ENCODE measurements at regions not wholly inside any gene's neighbourhood (a gene's known extent, or its start where the extent isn't known, plus 50 kb on each side); places are given as distances from the start of the nearest gene placed in this dataset.
"Not testable (repeated sequence)": the region's sequence is repeated elsewhere in the genome, so short reads cannot be mapped to it uniquely, and the experiment has no call there.

DNA sequence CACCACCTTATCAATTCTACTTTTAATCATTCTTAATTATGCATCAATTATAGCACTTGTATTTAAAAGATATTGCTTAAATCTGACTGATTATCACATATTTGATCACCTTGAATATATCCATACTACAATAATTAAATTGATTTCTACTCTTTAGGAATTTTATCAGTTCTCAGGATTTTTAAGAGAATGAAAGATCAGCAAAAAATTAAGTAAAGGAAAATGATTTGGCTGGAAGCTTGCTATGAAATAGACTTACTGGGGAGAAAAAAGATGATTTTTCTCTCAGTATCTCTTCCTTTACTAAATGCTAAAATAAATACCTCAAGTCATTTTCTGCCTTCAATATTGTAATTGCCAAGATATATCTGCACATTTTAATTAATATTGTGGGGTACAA, 848.6 kb downstream of the LTN1 start:
- DNase-seq = no peak

DNA sequence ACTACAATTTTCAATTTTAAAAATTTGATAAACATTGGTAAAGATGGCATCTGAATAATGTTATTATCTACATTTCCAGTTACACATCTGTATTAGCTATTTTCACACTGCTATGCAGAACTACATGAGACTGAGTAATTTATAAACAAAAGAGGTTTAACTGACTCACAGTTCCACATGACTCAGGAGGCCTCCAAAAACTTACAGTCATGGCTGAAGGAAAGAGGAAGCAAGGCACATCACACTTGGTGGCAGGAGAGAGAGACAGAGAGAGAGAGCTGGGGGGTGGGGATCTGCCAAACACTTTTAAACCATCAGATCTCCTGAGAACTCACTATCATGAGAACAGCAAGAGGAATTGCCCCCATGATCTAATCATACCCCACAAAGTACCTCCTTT, 850.0 kb downstream of the LTN1 start:
- DNase-seq = no peak

DNA sequence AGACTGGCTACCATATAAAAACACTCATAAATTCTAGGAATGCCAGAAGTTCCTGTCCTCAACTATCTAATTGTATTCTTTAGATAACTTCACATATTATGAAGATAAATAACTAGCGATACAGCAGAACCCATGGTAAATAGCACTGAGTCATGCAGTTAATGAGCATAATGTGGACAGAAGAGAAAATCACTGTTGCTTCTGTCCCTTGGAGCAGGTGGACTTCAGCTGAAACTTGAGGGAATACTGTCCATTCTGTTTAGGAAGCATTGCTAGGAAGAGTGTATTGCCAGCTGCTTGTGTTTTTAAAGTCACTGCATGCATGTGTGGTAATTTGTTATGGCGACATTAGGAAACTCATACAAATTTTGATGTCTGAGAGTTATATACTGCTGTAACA, 854.4 kb downstream of the LTN1 start:
- no peak for DNase-seq

DNA sequence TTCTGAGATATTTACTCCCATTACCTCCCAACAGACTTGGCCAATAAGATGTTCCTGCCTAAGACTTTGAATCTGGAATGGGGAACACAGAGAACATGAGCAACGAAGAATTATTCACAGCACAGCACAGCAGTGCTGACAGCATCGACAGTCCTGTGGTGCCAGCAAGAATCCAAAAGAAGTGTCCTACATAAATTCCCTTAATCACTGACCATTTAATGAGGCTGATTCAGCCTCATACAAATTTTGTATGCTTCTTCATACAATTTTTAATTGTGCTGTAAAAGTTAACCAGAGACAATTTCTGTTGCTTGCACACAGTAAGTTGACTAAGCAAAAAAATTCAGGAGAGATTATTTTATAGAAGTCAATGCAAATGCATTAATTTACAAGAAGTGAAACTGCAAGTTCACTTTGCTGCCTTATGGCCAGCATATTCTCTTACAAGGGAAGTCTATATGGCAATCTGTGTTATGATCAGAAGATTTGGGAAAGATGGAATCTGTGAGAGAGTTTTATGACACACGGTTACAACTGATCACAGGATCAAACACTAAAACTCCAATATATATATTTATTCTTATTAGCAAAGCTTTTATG, 855.9 kb downstream of the LTN1 start:
- DNase-seq = no peak

DNA sequence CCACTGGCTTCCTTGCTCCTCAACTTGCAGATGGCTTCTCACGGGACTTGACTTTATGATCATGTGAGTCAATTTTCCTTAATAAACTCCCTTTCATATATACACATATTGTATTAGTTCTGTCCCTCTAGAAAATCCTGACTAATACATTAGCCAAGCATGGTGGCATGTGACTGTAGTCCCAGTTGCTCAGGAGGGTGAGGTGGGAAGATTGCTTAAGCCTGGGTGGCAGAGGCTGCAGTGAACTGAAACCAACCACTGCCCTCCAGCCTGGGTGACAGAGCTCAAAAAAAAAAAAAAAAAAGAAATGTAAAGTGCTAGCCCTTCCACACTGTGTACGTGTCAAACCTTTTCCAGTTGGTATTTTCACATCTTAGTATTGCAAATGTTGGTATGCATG, 857.0 kb downstream of the LTN1 start:
- no peak for DNase-seq

DNA sequence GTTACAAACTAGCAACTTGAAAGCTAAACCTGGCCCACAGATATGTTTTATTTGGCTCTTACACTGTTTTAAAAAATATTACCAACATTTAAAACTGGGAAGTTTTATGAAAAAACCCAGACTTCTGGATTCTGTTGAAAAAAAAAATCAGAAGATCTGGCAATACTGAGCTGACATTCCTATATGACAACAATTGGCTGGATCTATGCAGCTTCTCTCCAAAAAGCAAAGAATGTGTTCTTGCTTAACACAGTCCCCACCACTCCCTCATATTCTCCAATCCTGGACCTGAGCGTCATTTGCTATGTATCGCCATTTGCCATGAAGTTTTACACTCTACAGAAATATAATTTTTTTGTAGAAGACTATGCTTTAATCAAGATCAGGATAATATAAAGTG, 859.6 kb downstream of the LTN1 start:
- no peak for DNase-seq

DNA sequence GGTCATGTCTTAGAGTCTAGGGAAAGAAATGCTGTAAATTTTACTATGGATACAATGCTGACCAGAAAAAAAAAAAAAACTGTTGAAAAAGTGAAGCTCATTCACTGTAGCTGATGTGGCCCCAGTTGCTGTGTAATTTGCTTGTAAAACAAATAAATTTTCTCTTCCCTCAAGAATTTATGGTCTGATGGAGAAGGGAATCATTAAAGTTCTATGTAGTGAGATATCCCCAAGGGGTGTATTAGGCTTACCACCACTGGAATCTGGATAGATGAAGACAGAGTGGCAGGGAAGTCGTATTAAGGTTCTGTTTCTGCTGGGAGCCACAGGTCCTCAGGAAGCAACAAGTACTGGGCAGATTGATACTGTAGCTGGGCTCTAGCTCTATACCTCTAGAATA, 860.0 kb downstream of the LTN1 start:
- no peak for DNase-seq

DNA sequence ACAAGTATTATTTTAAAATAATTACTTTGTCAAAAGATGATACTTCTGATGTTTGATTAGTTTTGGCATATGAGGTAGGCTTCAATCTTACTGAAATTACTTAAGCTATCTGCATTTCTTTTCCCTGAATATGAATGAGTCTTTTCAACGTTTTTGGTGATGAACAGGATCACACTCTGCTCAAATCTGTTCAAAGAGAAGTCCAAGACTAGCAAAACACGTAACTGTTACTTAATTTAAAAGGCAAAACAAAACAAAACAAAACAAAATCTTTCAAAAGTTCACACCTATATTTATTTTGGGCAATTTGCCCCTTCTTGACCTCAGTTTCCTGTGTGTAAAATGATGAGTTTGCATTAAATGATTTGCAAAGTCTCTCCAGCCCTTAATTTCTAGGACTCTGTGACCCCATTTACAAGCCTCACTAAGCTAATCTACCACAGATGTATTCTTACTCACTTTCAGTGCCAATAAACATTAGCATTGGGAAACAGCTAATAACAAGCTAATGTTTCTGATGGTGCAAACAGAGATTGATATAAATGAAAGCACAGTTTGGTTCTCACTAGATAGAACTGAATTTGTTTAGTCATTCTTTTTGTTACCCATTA, 865.4 kb downstream of the LTN1 start:
- DNase-seq = no peak

DNA sequence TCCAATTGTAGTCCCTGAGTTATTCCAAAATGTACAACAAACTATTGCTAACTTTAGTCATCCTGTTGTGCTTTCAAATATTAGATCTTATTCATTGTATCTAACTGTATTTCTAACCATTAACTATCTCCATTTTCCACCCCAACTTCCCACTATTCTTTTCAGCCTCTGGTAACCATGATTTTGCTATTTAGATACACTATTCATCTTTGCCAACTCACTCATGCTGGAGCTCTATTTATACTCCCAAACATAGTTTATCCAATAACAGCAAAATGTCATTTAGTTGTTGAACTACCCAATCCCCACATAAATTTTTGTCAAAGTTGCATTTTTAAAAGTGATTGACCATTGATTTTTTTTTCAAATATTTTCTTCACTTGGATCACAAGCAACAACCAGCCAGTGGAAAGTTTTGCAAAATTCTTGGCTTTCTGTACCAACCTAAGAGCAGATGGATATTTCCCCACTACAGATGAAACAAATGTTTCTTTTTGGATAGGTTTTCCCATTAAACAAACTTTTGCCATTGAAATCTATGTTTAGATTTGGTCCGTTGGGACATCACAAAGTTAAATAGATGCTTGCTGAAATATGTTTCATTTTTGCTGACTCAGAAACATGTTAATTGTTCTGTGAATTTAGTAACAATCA, 866.0 kb downstream of the LTN1 start:
- no peak for DNase-seq

DNA sequence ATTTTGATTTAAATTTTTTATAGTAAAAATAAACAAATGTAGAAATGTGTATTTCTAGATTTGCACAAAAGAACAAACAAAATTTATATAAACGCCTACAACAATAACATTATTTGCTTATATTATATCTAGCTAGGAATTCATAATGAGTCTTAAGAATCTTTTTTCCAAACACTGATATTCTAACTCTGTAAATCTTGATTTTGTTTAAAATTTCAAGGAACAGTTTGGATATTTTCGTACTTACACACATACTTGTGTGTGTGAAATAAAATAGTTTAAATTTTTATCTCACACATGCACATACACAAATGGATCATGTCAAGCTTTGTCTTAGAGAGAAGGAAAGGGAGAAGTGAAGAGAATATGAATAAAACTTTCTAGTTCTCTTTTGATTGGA, 868.1 kb downstream of the LTN1 start:
- no peak for DNase-seq

DNA sequence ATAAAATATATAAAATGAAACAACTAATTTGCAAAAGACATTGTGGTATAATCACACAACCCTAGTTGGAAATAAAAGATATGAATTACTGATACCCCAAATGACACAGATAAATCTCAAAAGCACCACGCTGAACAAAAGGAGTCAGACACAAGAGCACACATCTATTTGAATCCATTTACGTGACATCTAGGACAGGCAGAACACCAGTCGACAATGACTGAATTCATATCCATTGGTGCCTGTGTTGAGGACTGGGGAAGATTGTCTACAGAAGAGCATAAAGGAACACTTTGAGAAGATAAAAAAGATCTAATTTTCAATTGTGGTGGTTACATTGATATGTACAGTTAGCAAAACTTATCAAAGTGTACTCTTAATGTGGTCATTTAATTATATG, 874.1 kb downstream of the LTN1 start:
- DNase-seq = no peak

DNA sequence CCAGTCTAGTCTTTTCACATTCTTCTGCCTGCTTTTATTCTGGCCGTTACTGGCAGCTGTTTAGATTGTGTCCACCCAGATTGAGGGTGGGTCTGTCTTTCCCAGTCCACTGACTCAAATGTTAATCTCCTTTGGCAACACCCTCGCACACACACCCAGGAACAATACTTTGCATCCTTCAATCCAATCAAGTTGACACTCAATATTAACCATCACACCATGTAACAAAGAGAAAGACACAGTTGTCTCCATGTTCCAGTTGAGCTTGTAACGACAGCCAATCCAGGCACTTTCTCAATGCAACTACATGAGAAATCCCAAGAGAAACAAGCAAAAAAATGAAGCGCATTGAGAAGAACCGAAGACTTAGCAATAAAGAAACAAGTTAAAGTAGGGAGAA, 877.7 kb downstream of the LTN1 start:
- DNase-seq = not testable (repeated sequence)

DNA sequence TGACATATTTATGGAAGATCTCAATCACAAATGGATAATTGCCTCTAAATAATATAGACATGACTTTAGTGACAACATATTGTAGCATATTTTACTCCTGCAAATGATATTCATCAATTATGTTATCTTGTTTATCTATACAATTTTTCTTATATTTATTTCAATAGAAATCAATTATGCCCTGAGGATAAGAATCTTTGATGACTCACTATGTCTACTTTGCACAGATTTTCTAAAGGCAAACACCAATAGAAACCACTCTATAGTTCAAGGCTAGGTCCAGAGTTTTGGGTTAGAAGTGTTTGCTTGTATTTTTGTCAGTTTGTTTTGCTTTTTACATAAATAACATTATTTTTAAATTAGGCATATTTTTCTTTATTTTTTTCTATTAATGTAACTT, 879.0 kb downstream of the LTN1 start:
- no peak for DNase-seq

DNA sequence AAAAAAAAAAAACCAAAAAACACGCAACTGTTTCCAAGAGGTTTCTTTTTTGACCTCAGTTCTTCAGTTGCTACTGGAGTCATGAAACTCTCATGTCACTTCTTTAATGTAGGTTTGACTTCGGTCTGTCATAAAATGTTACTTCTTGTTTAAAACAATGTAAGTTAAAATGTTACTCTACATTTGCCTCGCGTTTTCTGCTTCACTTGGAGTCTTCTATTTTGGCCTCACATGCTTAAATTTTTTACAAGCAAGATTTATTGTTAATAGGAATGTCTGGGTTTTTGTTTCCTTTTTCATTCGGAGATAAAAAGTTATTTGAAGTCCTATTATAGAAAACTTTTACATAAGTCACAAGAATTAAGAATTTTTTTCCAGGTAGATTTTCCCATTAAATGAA, 880.2 kb downstream of the LTN1 start:
- DNase-seq = no peak

DNA sequence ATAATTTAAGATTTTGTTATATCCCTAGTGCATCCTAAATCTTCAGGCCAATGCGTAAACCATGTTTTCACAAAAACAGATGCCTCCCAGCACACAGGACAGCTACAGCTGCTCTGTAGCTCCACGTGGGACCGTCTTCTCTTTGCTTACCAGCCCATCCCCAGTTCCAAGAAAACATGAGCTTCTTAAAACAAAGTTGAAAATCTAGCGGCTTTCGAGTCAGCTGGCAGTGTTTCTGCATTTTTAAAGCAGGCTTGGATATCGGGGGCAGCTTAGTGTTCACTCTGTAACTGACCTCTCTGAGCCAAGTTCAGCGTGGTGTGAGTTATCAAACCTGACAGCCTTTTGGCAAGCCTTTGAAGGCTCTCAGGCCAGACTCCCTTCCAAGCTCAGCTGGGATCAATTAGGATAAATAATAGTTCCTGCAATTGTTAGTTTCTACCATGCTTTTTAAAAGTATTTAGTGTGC, 881.5 kb downstream of the LTN1 start:
- DNase-seq = peak in 11 of 56 donors; percentile 1 to 13 (median 3)

DNA sequence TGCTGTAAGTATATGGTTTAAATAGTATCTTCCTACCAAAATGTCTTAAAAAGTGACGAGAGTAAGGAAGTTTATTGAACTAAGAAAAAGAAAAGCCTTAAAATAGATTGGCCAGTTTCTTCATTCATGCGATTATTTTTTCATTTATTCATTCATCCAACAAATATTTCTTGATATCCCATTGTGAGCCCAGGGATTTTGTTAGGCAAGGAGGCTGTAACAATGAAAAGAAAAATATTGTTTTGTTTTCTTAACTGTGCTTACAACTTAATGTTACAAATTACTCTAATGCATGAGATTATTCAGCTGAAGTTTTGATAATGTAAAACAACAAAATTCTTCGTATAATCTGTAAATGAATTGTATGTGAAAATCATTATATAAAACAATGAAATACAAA, 882.0 kb downstream of the LTN1 start:
- no peak for DNase-seq

DNA sequence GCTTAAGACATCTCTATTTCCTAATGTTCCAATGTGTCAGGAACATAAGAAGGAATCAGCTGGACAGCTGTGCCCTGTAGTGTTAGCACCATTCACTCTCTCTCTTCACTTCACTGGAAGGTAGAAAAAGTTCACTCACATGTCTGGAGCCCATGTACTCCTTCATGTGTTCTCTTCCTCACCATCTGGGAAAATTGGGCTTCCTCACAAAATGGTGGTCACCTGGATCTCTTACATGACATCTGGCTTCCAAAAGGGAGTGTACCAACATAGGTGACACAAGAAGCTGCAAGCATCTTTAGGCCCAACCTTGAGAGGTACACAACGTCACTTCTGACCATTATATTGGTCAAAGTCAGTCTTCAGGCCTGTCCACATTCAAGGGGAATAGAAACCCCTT, 882.6 kb downstream of the LTN1 start:
- no peak for DNase-seq

DNA sequence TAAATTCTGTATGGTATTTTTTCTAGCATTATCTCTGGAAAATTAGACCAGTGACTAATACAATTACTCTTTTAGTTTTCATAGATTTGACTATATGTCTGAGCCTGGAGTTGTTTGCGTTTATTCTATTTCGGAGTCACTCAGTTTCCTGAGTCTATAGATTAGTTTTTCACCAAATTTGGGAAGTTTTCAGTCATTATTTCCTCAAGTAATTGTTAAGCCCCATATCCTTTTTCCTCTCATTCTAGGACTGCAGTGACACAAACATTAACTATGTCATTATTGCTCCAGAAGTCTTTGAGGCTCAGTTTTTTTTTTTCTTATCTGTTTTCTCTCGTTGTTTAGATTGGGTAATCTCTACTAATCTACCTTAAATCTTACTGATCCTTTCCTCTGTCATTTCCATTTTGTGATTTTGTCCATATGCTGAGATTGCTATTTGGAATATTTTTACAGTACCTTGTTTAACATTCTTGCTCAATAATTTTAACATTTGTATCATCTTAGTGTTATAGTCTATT, 886.2 kb downstream of the LTN1 start:
- no peak for DNase-seq

DNA sequence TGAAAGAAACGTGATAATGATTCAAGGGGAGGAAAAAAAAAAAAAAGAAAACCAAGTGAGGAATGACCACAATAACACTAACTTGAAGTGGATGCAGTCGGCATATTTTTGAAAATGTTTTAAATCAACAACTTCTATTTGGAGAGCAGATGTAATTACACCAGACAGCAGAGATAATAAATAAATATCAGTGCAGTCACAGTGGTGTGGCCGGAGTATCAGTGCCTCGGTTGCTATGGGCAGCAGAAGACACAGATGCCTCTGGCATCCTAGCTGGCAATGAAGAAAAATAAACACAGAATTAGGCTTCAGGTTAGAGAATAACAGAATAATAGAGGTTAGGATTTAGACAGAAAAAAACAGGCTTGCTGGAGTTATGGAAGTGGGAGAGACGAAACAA, 888.3 kb downstream of the LTN1 start:
- DNase-seq = no peak

DNA sequence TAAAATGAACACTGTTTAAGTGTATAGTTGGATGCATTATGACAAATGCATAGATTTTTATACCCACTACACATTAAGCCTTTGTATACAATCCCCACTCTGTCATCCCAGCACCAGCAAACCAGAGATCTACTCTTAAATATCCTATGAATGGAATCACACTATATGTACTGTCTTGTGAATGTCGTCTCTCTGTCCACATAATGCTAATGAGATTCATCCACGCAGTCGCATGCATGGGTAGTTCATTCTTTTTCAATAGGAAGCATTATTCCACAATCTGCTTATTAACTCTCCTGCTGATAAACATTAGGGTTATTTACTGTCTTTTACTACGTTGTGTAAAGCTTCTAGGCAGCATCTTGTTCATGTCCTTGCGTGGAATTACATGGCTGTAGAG, 892.3 kb downstream of the LTN1 start:
- DNase-seq = no peak

DNA sequence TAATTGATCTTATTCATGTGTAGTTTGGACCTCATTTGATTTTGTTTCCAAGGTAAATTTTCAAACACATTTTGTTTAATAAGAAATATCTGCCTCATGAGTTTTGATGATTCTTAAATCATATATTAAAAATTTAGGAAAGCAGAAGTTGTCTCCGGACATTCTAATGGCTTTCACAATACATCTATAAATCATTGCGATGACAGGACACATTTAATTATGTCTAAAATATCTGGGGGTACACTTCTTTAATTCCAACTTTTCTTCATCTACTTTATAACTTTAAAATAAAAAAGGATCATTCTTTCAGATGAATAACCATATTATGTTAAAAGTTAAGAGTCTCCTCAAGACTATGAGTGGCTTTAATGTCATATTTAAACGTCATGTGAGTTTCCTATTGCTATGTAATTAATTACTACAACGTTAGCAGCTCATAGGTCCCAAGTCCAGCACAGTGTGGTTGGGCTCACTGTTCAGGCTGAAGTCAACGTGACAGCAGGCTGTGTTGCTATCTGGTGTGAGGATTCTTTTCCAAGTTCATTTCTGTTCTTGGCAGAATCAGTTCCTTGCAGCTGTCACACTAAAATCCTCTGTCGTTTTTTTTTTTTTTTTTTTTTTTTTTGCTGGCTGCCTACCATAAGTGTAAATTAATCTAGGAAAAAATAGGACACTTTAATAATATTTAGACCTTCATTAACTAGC, 893.5 kb downstream of the LTN1 start:
- DNase-seq = no peak

DNA sequence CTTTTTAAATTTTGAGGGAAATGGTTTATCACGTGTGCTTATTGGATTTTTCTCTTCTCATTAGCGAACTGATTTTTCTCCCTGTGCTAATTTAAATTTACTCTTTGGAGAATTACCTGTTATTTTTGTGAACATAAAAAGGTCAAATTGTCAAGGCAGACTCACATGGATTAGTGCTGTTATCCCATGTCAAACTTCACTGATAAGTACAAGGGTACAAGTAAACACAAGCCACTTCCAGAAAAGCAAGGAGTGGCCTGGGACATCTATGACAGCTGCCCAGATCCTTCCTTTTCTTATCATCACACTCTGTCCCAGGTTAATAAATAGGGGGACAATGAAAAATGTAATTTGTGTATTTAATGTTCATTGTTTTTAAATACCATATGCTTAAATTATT, 901.2 kb downstream of the LTN1 start:
- no peak for DNase-seq
